Astrocyte (in vitro differentiated cells and primary cell): ENCODE measurements at regions not wholly inside any gene's neighbourhood (a gene's known extent, or its start where the extent isn't known, plus 50 kb on each side); places are given as distances from the start of the nearest gene placed in this dataset.

ENCODE experiments used
- EZH2 ChIP-seq: IDR thresholded peaks from 2 replicates; pipeline ENCODE4 v1.6.1; 2012; ENCODE audit warnings: mild to moderate bottlenecking, low read length, inconsistent platforms; ENCODE audit not compliant: insufficient read depth
- TF ChIP-seq, protein P1 (sequence below): IDR thresholded peaks from 2 replicates; pipeline ENCODE4 v1.5.1; 2011; ENCODE audit warnings: low read depth, mild to moderate bottlenecking, inconsistent platforms, low read length, moderate library complexity; ENCODE audit not compliant: insufficient read depth

DNA sequence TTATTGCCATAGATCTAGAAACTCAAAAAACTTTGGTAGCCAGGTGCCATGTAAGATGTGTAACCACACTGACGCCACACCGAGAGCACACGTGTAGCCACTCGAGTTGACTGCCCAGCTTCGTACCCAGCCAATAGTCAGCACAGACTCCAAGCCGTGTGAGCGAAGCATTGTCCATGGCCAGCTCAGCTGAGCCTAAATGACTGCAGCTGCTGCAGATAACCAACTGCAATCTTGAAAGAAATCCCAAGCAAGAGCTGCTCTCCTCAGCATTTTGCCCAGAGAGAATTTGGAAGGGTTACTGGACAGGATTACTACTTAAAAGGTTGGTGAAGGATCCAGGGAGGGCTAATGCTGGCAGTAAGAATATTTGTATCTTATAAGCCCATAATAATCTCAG, 193.0 kb upstream of the THRB start:
- TF ChIP-seq, protein P1, sequence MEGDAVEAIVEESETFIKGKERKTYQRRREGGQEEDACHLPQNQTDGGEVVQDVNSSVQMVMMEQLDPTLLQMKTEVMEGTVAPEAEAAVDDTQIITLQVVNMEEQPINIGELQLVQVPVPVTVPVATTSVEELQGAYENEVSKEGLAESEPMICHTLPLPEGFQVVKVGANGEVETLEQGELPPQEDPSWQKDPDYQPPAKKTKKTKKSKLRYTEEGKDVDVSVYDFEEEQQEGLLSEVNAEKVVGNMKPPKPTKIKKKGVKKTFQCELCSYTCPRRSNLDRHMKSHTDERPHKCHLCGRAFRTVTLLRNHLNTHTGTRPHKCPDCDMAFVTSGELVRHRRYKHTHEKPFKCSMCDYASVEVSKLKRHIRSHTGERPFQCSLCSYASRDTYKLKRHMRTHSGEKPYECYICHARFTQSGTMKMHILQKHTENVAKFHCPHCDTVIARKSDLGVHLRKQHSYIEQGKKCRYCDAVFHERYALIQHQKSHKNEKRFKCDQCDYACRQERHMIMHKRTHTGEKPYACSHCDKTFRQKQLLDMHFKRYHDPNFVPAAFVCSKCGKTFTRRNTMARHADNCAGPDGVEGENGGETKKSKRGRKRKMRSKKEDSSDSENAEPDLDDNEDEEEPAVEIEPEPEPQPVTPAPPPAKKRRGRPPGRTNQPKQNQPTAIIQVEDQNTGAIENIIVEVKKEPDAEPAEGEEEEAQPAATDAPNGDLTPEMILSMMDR, result no peak
- no peak for TF ChIP-seq EZH2
